Kidney (tissue), 13 donors: ENCODE measurements at regions not wholly inside any gene's neighbourhood (a gene's known extent, or its start where the extent isn't known, plus 50 kb on each side); places are given as distances from the start of the nearest gene placed in this dataset.

Experiments used
- DNase-seq, 5 donors: peaks; one replicate each; pipeline ENCODE4 v3.0.0-alpha.2; 2013 to 2020
- FAIRE-seq: peaks from 2 replicates; lab custom pipeline; 2012; peaks lifted over from hg19 to GRCh38; lab: Jason Lieb, UNC
- H3K27ac ChIP-seq, 2 donors: one replicate each; pipeline ENCODE4 v1.7.0; 2013; ENCODE audit warnings: low read depth in 2 of 2, low read length in 2 of 2, inconsistent platforms in 1 of 2
- H3K27me3 ChIP-seq: one replicate; pipeline ENCODE4 v1.7.1; 2013; ENCODE audit warnings: low read length, inconsistent platforms; ENCODE audit not compliant: control insufficient read depth, insufficient read depth
- H3K36me3 ChIP-seq, 3 donors: one replicate each; pipeline versions ENCODE4 v1.7.0 to v1.7.1; 2013; ENCODE audit warnings: low read length in 3 of 3, control low read depth in 1 of 3, inconsistent platforms in 1 of 3; ENCODE audit not compliant: insufficient read depth in 3 of 3, control insufficient read depth in 2 of 3
- H3K4me1 ChIP-seq, 3 donors: one replicate each; pipeline versions ENCODE4 v1.7.0 to v1.7.1; 2013; ENCODE audit warnings: low read length in 3 of 3, inconsistent platforms in 1 of 3, low read depth in 1 of 3; ENCODE audit not compliant: control insufficient read depth in 2 of 3, insufficient read depth in 2 of 3
- H3K4me3 ChIP-seq, 3 donors: one replicate each; pipeline versions ENCODE4 v1.7.0 to v1.8.1; 2013; ENCODE audit warnings: low read length in 3 of 3, control low read depth in 1 of 3, inconsistent platforms in 1 of 3
- H3K9ac ChIP-seq, 3 donors: one replicate each; pipeline versions ENCODE4 v1.7.0 to v1.7.1; 2013; ENCODE audit warnings: low read length in 3 of 3, control low read depth in 1 of 3, inconsistent platforms in 1 of 3
- H3K9me3 ChIP-seq, 3 donors: one replicate each; pipeline versions ENCODE4 v1.7.0 to v1.7.1; 2013; ENCODE audit warnings: low read length in 3 of 3, control low read depth in 1 of 3, inconsistent platforms in 1 of 3; ENCODE audit not compliant: control insufficient read depth in 2 of 3, insufficient read depth in 1 of 3
- CTCF ChIP-seq: IDR thresholded peaks from 3 replicates; pipeline ENCODE4 v1.5.1; 2012; ENCODE audit warnings: mild to moderate bottlenecking, moderate library complexity, borderline replicate concordance; ENCODE audit not compliant: insufficient read depth; ENCODE audit errors: extremely low read depth
- intact Hi-C: fragments of 100-400 bp; cut with DNase I; formaldehyde crosslinking; loops from one replicate; pipeline ENCODE4 v1.11.1; 2022
- donor health status: control.
- donor health status: control.
- donor health status: control.
- donor health status: control.
- donor health status: control.
- donor health status: DM: yes; HTN: yes; CAD: no.
- donor health status: Normal renal cell carcinoma (clear cell type).

- Histone ChIP-seq H3K9me3 (no peaks in the 10 kb centered on the region), H3K27ac (no peak overlapping the region), H3K9ac (no peak overlapping the region), H3K4me3 (no peak overlapping the region), H3K27me3 (no peaks in the 10 kb centered on the region), H3K36me3 (no peaks in the 10 kb centered on the region), H3K4me1 (no peaks in the 10 kb centered on the region)
- intact Hi-C loops, result no loop called here
- no peak for FAIRE-seq
- DNase-seq, result no peak
- no peak for TF ChIP-seq CTCF
These were observed 633.2 kb upstream of the NRP1 start for GRCh38 chr10:33967606-33968120.

GRCh38 chr10:33966946-33967345 is 632.5 kb upstream of the NRP1 start:
- TF ChIP-seq CTCF, result no peak
- Histone ChIP-seq H3K9me3 (no peaks in the 10 kb centered on the region), H3K36me3 (no peaks in the 10 kb centered on the region), H3K27me3 (no peaks in the 10 kb centered on the region), H3K27ac (no peak overlapping the region), H3K4me3 (no peak overlapping the region), H3K4me1 (no peaks in the 10 kb centered on the region), H3K9ac (no peak overlapping the region)
- FAIRE-seq (no peak), DNase-seq (peak in 1 of 5 donors; percentile 11)
- intact Hi-C loops, result no loop called here

- FAIRE-seq (no peak), DNase-seq (no peak)
These were observed 631.5 kb upstream of the NRP1 start for GRCh38 chr10:33965795-33966581.

More at GRCh38 chr10:33965795-33966581, 631.5 kb upstream of the NRP1 start:
- Histone ChIP-seq H3K9me3 (no peaks in the 10 kb centered on the region), H3K27ac (no peak overlapping the region), H3K36me3 (no peaks in the 10 kb centered on the region), H3K9ac (no peak overlapping the region), H3K4me3 (no peak overlapping the region), H3K4me1 (no peaks in the 10 kb centered on the region), H3K27me3 (no peaks in the 10 kb centered on the region)
- intact Hi-C loops, result no loop called here
- TF ChIP-seq CTCF, result no peak
